ENCODE measurements at regions not wholly inside any gene's neighbourhood (a gene's known extent, or its start where the extent isn't known, plus 50 kb on each side); places are given as distances from the start of the nearest gene placed in this dataset.

DNA sequence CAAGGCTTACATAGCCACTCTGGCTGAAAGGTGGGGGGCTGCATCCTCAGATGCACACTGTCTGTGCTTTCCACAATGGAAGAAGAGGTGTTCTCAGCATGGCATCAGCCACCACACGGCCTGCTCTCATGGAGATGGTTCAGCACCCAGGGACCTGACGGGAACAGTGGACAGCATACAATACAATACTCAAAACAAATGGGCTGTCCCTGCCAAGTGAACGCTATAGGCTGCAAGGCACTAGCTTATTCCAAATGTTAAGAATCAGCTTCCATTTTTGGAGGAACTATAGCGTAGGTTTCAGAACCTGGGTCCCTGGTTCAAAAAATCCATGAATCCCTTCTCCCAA lies 77.2 kb downstream of the ZNF608 start:
- no peak for TF ChIP-seq POLR2A (IDR thresholded peaks at IDR 0.05)
- TF ChIP-seq, protein P1, sequence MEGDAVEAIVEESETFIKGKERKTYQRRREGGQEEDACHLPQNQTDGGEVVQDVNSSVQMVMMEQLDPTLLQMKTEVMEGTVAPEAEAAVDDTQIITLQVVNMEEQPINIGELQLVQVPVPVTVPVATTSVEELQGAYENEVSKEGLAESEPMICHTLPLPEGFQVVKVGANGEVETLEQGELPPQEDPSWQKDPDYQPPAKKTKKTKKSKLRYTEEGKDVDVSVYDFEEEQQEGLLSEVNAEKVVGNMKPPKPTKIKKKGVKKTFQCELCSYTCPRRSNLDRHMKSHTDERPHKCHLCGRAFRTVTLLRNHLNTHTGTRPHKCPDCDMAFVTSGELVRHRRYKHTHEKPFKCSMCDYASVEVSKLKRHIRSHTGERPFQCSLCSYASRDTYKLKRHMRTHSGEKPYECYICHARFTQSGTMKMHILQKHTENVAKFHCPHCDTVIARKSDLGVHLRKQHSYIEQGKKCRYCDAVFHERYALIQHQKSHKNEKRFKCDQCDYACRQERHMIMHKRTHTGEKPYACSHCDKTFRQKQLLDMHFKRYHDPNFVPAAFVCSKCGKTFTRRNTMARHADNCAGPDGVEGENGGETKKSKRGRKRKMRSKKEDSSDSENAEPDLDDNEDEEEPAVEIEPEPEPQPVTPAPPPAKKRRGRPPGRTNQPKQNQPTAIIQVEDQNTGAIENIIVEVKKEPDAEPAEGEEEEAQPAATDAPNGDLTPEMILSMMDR (IDR thresholded peaks at IDR 0.05): no peak
